ENCODE measurements at regions not wholly inside any gene's neighbourhood (a gene's known extent, or its start where the extent isn't known, plus 50 kb on each side); places are given as distances from the start of the nearest gene placed in this dataset.

- CTCF ChIA-PET, result no interaction called here
Observed at GRCh38 chr21:38905328-38905727, 99.6 kb downstream of the ETS2 start.

More at GRCh38 chr21:38905328-38905727, 99.6 kb downstream of the ETS2 start:
- H3K27ac ChIP-seq (ENCODE audit: extremely low read depth, low read depth, low read length), result no peak overlapping the region
- H3K36me3 ChIP-seq (ENCODE audit: control insufficient read depth in 2 of 2, insufficient read depth in 1 of 2, low read length in 2 of 2), result no peaks in the 10 kb centered on the region
- no peaks in the 10 kb centered on the region for H3K9me3 ChIP-seq (ENCODE audit: control insufficient read depth, insufficient read depth, low read depth, low read length)
- TF ChIP-seq ZBTB7A (tag by site-specific recombination; IDR thresholded peaks at IDR 0.05; ENCODE audit: low read depth) (no peak), HIC1 (tag by site-specific recombination; IDR thresholded peaks at IDR 0.05) (no peak), ZNF214 (tag by site-specific recombination; IDR thresholded peaks at IDR 0.05; ENCODE audit: borderline replicate concordance) (no peak), ZNF311 (tag by site-specific recombination; IDR thresholded peaks at IDR 0.05; ENCODE audit: borderline replicate concordance) (no peak), ZNF112 (tag by site-specific recombination; IDR thresholded peaks at IDR 0.05) (no peak), ZNF10 (tag by site-specific recombination; IDR thresholded peaks at IDR 0.05) (no peak), ZEB2 (tag by site-specific recombination; IDR thresholded peaks at IDR 0.05) (no peak), ZNF398 (tag by site-specific recombination; IDR thresholded peaks at IDR 0.05) (no peak), ZNF350 (tag by site-specific recombination; IDR thresholded peaks at IDR 0.05) (no peak), REPIN1 (tag by site-specific recombination; IDR thresholded peaks at IDR 0.05; ENCODE audit: low read depth) (no peak), ZNF792 (tag by site-specific recombination; IDR thresholded peaks at IDR 0.05) (no peak), FEZF1 (tag by site-specific recombination; IDR thresholded peaks at IDR 0.05) (no peak), ZNF121 (tag by site-specific recombination; IDR thresholded peaks at IDR 0.05) (no peak), ZBTB11 (tag by site-specific recombination; conservative IDR thresholded peaks at IDR 0.05; ENCODE audit: low read depth) (no peak), REST (tag by site-specific recombination; IDR thresholded peaks at IDR 0.05) (no peak), ZNF132 (tag by site-specific recombination; IDR thresholded peaks at IDR 0.05; ENCODE audit: borderline replicate concordance) (no peak)
- H3K4me1 ChIP-seq (ENCODE audit: control insufficient read depth, insufficient read depth, low read length), result no peaks in the 10 kb centered on the region; the same call in 1 of the 2 replicates
- H3K4me3 ChIP-seq (ENCODE audit: low read depth, low read length), result no peak overlapping the region
- POLR2A ChIA-PET, result no interaction called here
